DLD1 (cell line): ENCODE measurements at regions not wholly inside any gene's neighbourhood (a gene's known extent, or its start where the extent isn't known, plus 50 kb on each side); places are given as distances from the start of the nearest gene placed in this dataset.

Experiments used
- in situ Hi-C: cut with HindIII; loops from 2 replicates; pipeline ENCODE4 v1.10.0; 2017; ENCODE audit warnings: low sequenced_read_pairs

DNA sequence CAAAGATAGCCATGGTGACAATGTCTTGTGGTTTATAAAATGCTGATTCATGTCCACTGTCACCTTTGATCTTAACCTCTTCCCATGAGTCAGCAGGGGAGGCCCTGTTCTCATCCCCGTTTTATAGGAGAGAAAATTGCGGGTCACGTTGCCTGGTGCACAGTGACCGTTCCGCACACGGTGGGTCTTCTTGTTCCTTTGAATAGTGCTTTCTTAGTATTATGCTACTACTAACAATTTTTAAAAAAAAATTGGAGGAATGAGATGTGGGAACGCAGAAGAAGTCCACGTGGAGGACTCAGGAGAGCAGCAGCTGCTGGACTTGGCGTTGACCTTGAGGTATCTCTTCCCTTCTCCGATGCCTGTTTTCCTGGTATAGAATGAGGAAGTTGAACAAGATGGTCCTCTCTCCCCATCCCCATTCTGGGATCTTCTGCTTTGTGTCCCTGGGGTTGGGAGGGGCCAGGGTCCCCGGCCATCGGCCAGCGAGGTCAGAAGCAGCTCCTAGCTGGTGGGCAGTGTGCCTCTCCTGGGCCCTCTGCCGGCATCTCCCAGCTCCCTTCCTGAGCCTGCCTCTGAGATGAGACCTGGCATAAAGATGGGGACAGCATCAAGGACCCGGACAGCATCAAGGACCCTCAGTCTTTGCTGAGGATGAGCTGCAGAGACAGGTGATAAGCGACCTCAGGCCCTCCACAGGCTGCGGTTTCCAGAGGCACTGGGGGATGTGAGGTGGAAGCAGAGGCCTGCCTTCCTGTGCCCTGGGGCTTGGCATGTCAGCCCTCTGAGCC, 143.9 kb downstream of the C9orf50 start:
- in situ Hi-C loops, result no loop called here

DNA sequence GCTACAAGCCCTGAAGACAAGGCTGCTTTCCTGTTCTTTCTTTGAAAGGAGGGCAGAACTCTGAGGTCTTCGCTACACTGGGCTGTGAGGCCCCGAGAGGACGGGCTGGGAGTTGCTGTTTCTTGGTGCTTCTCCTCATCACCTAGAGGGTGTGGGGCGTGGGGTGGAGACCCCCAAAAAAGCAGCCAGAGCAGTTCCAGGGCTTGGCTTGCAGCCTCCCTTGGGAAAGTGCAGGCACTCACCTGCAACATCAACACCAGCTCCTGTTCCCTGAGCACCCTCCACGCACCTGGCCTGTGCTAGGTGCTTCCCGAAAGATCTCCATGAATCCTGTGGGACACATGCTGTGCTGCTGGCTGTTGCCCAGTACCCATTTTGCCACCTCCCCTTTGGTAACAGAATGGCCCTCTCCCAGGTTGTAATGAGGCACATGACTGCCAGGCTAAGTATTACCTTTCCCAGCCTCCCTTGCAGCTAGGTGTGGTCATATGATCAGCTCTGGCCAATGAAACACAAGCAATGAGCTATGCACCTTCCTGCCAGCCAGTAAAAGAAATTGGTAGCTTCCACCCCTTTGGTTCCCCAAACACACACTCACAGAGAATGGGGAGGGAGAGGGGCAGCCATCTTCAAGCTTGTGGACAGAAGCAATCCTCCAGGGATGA, 146.0 kb downstream of the C9orf50 start:
- in situ Hi-C loops, result no loop called here

DNA sequence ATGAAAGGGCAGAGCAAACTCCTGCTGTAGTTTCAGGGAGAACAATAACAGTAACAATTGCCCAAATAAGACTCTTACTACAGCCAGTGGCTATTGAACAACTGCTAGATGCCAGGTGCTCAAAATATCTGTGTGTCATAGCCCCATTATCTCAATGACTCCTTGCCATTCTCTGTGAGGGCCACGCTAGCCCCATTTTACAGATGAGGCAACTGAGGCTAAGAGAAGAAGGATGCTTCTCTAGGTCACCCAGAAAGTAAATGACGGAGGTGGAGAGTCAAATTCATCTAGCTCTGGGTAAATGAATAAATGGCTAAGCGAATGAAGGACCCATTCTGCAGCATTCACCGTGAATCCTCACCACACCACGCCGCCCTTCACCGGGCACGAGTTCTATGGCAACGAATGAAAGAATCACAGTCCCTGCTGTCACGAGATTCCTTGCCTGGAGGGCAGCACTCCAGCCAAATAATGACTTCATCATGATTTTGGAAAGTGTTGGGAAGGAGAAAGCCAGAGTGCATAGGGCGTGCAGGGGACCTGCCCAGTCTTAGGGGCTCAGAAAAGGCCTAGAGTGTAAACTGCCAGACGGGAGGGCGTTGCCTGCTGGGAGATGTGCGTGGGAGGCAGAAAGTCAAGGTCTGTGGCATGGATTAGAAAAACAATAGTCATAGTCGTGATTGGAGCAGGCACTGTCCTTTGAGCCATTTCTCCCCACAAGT, 147.2 kb downstream of the C9orf50 start:
- in situ Hi-C loops, result no loop called here

DNA sequence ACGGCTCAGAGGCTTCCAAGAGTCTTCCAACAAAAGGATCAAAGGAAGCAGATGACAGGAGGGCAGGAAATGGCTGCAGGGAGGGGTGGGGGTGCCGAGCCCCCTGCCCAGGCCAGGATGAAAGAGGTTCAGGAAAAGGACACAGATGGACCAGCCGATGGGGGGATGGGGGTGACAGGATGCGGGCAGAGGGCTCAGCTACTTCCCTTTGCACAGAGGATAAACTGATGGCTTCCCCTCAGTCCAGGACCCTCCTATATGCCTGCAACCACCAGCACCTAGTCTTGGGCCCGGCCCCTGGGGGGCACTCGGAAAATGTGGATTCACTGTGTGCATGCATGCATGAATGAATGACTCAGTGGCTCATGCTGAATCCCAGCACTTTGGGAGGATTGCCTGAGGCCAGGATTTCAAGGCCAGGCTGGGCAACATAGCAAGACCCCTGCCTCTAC, 148.2 kb downstream of the C9orf50 start:
- in situ Hi-C loops, result no loop called here

DNA sequence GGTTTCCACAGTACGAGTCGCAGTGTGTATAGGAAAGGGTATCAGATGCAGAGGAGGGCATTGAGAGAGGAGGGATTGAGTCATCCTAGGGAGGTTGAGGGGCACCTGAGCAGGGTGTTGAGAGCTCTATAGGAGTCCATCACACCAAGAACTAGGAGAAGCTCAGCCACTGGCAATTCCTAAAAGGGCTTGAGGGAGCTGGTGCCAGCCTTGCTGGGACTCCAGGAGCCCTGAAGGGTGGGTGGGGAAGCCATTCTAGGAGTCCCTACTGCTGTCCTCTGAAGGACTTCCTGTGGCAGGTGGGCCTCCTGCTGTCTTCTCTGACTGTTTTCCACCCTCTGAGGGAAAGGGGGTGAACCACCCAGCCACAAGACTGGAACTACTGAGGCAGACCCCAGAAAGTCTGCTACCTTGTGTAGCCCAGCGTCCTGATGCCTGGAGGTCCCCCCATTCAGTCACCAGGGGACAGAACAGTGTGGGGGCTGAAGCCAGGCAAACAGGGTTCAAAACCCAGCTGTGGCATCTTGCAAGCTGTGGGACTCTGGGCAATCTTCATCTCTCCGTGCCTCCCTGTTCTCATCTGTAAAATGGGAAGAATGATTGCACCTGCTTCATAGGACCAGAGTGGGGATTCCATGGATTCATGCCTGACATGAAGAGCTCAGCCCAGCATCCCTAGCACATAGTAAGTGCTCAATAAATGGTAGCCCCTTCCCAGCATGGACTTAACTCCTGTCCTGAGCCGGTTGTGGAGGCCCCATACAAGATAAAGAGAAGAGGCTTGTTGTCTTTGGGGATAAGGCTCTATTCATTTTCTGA, 149.5 kb downstream of the C9orf50 start:
- in situ Hi-C loops, result no loop called here

DNA sequence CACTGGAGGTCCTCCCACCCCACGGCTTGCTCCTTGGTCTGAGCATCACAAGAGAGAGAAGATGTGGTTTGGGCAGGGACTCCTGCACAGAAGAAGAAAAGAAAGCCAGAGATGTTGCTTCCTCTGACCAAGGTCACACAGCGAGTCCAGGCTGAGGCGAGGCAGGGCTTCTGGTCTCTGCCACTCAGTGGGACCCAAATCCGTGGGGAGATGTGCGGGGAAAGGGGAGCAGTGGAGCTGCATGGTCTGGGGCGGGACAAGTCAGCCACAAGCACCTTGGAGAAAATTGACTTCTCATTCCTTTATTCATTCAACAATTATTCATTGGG, 150.9 kb downstream of the C9orf50 start:
- in situ Hi-C loops, result no loop called here

DNA sequence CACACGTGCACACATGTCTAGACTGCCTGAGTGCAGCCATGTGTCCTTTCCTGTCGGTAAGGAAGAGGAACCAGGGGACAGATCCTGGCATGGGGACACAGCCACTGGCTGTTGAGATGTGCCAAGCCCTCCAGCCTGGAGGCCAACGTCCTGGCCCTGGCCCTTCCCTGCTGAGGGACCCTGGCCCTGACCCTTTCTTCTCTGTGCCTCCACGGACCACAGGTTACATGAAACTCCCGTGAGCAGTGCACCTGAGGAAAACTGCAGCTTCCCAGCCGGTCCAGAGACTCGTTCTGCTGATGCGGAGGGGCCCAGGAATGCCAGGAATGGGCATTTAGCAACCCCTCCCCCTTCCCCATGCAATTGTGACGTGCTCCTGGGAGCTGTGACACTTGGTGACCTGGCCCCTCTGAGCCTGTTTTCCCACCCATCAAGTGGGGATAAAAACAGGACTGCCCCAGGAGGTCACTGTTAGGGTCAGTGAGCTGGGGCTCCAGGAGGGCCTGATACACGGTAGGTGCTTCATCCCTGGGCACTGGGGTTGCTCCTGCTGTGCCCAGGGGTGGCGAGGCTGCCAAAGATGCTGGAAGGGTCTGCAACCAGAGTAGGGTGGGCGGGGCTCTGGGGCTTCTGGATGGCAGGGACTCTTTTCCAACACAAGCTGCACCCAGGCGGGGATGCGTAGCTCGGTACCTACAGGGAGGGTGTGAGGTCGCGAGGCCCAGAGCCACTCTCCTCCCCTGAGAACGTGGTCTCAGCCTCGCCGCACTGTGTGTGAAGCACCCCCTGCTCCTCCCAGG, 151.5 kb downstream of the C9orf50 start:
- in situ Hi-C loops, result no loop called here

DNA sequence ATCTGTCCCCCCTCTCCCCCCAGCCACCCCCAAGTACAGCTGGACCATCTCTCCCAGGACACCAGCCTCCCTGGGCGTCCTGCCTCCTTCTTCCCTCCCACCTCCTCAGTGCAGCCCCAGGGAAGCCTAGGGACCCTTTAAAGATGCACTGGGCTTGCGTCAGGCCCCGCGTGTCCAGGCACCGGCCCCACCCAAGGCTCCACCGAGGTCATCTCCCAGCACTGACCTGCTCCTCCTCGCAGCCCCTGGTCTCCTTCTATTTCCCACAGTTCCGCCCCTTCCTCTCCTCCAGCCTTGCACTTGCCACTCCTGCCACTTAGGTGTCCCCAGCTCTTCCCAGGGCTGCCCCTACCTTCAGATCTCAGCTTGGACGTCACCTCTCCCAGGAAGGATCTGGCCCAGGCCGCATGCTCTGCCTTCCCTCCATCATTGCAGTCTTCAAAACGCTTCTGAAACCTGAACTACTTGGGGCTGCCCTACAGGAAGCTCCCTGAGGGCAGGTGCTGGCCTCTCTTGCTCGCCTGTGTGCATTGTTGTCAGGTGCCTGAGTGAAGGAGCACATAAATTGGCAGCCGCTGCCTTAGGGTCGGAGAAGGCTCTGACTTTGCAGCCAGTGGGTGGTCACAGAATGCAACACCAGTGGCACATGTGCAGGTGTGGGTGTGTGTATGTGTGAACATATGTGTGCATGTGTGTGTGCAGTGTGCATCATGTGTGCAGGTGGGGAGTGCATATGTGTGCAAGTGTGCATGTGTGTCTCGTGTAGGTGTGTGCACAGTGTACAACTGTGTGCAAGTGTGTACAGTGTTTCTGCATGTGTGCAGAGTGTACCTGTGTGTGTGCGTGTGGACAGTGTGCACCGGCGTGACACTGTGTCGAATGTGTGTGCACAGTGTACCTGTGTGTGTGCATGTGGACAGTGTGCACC, 152.9 kb downstream of the C9orf50 start:
- in situ Hi-C loops, result no loop called here

DNA sequence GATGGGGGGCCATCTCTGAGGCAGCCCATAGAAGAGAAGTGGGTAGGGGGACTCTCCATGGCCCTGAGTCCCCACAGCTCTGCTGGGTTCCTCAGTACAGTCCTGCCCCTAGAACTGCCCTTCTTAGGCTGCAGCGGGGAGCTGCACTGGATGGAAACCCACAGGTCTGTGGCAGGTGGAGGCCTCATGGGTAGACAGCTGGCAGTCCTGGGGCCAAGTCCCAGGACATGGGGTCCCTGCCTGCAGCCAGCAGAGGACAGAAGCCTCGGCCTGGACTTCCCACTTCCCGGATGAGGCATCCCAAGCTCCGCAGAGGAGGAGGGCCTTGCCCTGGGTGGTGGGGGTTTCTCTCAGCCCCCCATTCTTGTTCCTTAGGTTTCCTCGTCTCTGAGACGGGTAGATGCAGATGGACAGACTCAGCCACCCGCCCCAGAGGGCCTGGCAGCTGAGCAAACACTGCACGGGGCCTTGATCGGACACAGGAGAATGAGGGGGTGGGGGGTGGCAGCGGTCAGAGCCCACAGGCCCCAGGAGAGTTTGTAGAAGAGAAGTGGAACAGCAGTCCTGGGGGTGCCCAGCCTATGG, 153.8 kb downstream of the C9orf50 start:
- in situ Hi-C loops, result no loop called here

DNA sequence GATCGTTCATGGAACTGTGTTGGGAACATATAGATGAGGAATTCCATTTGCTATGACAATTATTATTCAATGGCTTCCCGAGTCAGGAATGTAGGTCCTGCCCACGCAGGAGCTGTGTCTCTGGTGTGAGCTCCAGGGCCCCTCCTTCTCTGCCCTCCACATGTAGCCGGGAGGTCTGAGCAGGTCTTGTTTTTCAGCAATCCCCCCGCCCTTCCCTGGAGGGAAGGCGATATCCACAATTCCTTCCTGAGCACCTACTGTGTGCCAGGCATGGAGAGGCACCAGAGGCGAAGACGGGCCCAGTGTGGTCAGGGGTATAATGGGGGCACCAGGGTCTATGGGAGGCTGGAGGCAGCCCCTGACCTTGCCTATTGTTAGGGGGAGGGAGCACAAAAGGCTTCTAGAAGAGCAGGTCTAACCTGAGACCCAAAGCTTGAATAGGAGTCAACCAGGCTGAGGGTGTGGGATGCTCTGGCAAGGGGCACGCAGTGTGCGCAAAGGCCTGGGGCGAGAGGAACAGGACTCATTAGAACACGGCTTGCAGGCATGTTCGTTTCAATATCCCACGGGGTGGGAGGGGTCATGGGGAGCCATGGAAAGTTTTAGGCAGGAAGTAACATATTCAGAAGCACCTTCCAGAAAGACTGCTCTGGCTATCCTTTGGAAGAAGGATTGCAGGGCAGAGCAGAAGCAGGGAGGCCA, 154.9 kb downstream of the C9orf50 start:
- in situ Hi-C loops, result no loop called here

DNA sequence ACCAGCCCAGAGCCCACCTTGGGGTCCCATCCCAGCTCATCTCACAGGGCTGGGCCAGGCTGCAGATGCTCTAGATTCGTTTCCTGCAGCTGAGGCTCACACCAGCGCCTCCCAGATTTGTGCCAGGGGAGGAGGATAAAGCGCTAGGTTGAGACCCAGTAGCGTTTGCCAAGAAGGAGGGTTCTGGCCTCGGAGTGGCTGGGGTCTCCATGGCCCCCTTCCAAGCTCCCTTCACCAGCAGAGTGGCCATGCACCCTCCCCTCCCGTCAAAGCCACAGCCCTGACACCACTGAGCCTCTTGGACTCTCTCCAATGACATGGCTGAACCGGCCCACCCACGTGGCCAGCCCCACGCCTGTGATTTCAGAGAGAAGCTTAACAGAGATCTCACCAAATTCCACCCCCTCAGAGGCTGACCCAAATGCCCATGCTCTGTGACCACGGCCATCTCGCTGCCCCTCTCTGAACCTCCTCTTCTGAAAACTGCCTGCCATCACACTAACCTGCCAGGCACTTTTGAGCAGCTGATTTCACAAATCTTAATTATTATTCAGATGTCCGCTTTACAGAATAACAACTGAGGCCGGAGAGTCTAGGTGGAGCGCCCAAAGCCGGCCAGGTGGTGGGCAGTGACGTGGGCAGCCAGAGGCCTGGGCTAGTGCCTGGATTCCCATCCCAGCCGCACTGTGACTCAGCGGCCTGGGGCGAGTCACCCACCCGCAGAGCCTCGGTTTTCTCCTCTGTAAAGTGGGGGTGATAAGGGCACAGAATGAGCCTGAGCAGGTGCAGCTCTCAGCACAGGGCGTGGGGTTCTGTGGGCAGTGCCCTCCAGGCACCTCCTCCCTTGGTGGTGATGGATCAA, 155.7 kb downstream of the C9orf50 start:
- in situ Hi-C loops, result no loop called here

DNA sequence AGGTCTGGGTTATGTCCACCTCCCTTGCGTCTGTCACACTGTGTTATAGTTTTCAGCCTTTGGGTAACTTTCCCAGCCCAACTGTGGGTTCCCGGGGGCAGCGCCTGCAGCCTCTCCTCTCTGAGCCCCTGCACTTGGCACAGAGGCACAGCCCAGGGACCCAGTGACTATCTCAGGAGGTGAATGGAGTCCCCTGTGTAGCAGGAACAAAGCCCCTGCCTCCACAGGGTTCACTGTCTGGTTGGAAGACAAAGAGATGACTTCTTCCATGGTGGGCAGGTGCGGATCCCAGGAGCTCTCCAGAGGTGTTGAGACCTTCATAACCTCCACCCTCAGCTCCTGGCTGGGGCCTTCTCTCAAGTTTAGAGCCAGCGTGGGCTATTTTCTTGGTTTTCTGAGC, 156.9 kb downstream of the C9orf50 start:
- in situ Hi-C loops, result no loop called here

DNA sequence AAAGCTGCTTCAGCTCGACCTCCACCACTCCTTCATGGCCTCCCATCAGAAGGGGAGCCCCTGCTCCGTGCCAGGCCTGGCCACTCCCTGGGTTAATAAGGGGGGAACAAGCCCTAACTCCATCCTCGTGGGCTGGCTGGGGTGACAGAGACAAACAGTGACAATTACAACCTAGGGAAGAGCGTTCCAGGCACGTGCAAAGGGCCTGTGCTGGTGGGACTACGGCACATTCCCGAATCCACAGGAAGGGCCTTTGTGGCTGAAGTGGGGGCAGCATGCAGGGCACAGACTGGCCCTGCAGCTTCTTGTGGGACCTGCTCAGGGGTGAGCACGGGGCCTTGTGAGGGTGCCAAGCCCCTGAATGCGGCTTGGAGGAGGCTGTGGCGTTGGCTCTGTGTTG, 157.4 kb downstream of the C9orf50 start:
- in situ Hi-C loops, result no loop called here

DNA sequence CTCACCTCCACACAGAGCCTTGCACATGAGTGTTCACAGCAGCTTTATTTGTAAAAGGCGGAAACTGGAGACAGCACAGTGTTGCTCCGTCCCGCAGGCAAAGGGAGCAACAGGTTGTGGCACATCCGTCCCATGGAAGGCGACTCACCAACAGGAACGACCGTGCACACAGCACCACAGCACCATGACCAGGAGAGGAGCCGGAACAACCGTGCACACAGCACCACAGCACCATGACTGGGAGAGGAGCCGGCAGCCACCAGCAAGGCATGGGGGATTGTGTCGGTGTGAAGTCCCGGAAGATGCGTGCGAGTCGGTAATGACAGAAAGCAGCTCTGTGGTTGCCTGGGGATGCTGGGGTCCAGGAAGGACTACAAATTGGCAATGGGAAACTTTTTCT, 158.5 kb downstream of the C9orf50 start:
- in situ Hi-C loops, result no loop called here

DNA sequence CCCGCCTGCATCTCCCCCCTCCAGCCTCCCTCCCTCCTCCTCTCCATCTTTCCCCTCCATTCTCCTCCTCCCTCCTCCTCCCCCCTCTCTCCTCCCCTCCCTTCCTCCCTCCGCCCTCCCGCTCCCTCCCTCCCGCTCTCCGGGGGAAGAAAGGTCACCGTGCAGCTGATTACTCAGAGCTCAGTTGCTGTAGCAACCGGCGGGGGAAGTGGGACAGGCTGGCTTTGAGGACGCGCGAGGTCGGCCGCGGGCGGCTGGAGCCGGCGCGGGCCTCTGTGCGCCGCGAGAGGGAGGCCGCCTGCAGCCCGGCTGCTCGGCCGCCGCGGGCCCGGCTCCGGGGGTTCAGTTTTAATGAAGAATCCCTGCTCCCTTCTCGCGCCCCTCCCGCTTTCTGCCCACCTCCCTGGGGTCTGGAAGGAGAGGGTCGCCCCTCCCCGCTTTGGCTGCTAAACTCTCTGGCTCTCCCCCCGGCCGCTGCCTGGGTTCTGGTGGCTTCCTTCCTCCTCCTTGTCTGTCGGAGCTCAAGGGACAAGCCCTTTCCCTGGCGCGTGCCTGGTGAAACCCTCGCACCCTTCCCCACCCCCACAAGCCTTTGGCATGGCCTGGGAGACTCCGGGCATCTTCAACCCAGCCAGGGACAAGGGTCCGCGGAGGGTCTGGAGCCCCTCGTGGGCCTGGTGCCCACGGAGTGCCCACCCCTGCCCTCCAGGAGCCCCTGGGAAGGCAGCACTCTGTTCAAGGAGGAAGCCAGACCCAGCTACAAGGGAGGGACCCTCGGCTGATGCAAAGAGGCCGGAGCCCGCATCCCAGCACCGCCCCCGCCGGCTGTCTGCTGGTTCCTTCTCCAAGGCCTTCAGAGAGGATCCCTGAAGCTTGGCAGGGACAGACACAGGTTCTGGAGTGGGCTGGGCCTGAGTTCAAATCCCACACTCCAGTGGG, 160.3 kb downstream of the C9orf50 start:
- in situ Hi-C loops, result no loop called here
